GM18870 (cell line): ENCODE measurements at regions not wholly inside any gene's neighbourhood (a gene's known extent, or its start where the extent isn't known, plus 50 kb on each side); places are given as distances from the start of the nearest gene placed in this dataset.

ENCODE experiments used
- ATAC-seq: cut with Tn5 transposase; IDR thresholded peaks from one replicate; pipeline ENCODE4 v1.9.1; 2021; ENCODE audit warnings: moderate library complexity; ENCODE audit not compliant: unreplicated experiment

DNA sequence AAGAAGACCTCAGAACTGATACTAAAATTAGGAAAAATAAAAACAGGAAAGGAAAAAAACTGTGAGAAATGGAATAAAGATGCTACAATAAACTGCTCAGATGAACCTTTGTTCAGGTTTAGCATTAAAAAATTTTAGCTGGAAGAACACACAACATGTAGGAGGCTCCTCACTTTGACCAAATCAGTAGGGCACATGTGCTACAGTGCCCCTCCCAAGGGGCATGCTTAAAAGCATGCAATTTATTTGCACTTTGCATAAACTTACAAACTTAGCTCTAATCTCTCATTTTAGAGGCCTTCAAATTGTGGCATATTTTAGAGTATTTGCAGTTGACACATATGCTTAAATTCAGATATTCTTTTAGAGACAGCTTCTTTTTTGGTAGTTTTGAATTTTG lies 570.2 kb downstream of the UTRN start:
- no peak for ATAC-seq

- ATAC-seq = no peak
These were observed 570.8 kb downstream of the UTRN start for GRCh38 chr6:144855812-144856531.

GRCh38 chr6:144856622-144857021 lies 571.5 kb downstream of the UTRN start:
- ATAC-seq = no peak

DNA sequence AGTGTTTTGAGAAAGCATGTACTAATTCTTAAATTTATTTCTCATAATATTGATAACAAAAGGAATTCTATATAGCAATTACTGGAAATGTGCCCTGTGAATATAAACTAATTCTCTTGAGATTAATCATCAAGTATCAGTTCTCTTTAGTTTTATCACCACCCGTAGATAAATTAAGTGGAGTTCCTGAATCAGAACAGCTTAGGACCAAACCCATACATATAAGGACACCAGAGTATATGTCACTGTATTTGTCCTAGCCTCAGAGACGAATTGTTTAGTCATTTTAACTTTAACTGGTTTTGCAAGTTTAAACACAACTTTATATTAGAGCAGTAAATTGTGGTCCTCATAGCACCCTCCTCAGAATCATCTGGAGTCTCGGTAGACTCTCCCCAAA lies 572.0 kb downstream of the UTRN start:
- no peak for ATAC-seq

DNA sequence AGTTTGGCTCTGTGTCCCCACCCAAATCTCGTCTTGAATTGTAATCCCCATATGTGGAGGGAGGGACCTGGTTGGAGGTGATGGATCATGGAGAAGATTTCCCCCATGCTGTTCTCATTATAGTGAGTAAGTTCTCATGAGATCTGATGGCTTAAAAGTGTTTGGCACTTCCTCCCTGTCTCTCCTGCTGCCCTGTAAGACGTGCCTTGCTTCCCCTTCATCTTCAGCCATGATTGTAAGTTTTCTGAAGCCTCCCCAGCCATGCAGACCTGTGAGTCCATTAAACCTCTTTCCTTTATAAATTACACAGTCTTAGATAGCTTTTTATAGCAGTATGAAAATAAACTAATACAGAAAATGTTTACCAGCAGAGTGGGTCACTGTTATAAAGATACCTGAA lies 577.6 kb downstream of the UTRN start:
- ATAC-seq = no peak

- ATAC-seq = no peak
These were observed 582.6 kb downstream of the UTRN start for GRCh38 chr6:144867761-144868160.

- ATAC-seq = no peak
These were observed 585.6 kb downstream of the UTRN start for GRCh38 chr6:144870782-144871181.

- no peak for ATAC-seq
These were observed 588.7 kb downstream of the UTRN start for GRCh38 chr6:144873623-144874378.

DNA sequence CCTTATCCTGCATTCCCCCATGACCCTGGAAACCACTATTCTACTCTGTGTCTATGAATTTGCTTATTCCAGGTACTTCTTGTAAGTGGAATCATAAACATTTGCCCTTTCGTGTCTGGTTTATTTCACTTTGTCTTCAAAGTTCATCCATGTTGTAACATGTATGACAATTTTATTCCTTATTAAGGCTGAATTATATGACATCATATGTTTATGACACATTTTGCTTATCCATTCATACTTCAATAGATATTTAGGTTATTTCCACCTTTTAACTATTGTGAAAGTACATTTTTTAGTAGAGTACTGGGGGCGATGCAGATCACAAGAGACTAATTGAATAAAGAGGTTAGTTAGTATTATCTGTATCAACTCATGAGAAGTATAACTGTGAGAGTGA lies 591.6 kb downstream of the UTRN start:
- no peak for ATAC-seq

DNA sequence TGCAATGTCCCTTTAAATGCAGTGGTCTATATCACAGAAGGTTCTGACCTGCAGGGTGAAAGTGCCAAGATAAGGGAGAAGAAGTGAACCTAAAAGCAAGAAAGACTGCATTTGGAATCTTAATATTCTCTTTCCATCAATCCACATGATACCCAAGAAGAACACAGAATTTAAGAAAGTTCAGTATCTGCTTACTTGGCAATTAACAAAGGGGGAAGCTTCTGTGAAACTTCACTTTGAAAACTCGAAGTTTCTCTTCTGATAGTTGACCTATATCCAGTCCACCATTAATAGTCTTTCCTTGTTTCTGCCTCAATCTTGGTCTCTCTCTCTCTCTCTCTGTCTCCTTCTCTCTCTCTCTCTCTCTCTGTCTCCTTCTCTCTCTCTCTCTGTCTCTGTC lies 592.0 kb downstream of the UTRN start:
- ATAC-seq = no peak

DNA sequence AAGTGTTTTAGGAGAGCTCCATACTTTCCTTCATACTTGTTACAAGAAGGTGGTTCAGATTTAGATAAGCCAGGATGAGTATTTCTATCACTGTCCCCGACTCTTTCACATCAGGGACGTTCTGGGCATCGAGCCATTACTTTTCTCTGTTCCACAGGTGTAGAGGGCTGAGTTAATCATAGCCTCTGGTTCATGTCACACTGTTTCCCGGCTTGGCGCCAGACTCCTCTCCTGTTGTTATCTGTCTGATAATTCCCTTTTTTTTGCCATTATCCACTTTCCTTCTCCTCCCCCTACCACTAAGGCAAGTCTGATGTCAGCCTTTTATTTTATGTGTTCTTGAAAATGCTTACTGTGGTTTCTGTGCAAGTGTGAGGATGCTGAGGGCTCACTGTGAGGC lies 593.4 kb downstream of the UTRN start:
- ATAC-seq = no peak

GRCh38 chr6:144879436-144879835 lies 594.3 kb downstream of the UTRN start:
- no peak for ATAC-seq

GRCh38 chr6:144882425-144882824 lies 597.3 kb downstream of the UTRN start:
- no peak for ATAC-seq

- ATAC-seq = no peak
These were observed 598.8 kb downstream of the UTRN start for GRCh38 chr6:144883915-144884314.

GRCh38 chr6:144885817-144886216 lies 600.7 kb downstream of the UTRN start:
- ATAC-seq = no peak

DNA sequence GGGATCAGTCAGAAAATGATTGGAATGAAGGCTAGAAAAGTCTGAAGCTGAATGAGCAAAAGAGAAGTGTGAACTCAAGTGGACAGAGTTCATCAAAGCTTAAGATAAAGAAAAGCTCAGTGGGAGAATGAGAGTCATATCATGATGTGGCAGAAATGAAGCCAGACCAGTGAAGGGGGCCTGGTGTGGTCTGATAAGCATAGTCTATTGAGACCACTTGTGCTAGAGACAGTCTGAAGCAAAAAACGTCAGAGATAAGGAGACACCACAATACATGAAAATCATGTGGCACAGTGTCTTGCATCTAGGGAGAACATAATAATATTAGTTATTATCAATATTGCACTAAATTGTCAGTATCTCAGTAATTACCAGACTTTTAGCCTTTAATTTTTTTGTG lies 601.5 kb downstream of the UTRN start:
- no peak for ATAC-seq

DNA sequence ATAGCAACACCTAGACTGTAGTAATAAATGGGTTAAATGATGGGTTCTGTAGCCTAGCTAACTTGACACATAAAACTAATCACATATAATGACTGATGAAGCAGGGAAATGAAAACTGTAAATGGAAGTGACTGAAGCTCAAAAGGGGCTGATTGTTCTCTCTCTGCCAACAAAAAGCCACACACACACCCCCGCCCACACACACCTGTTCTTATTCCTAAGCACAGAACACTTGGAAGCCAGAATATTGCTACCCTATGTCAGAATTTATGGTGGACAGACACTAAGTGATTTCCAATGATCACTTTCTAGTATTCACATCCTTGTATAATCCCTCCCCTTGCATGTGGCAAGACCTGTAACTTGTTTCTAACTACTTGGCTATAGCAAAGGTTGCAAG lies 603.5 kb downstream of the UTRN start:
- ATAC-seq = no peak

- ATAC-seq = no peak
These were observed 608.6 kb downstream of the UTRN start for GRCh38 chr6:144893680-144894151.

DNA sequence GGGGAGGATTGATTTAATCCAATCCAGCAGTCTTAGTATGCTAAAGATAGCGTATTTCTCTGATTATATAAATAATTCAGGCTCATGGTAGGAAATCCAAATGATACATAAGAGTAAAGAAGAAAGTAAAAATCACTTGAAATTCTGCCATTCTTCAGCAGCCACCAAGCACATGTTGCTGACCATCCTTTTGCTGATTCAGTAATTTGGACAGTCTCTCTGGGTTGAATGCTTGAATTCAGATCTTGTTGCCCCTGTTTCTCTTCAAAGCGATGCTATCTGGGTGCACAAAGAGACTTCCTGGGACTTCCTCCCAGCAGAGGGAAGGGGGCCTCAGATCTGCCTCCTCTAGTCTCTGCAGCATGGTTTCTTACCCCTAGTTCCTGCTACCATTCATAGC lies 609.1 kb downstream of the UTRN start:
- no peak for ATAC-seq

DNA sequence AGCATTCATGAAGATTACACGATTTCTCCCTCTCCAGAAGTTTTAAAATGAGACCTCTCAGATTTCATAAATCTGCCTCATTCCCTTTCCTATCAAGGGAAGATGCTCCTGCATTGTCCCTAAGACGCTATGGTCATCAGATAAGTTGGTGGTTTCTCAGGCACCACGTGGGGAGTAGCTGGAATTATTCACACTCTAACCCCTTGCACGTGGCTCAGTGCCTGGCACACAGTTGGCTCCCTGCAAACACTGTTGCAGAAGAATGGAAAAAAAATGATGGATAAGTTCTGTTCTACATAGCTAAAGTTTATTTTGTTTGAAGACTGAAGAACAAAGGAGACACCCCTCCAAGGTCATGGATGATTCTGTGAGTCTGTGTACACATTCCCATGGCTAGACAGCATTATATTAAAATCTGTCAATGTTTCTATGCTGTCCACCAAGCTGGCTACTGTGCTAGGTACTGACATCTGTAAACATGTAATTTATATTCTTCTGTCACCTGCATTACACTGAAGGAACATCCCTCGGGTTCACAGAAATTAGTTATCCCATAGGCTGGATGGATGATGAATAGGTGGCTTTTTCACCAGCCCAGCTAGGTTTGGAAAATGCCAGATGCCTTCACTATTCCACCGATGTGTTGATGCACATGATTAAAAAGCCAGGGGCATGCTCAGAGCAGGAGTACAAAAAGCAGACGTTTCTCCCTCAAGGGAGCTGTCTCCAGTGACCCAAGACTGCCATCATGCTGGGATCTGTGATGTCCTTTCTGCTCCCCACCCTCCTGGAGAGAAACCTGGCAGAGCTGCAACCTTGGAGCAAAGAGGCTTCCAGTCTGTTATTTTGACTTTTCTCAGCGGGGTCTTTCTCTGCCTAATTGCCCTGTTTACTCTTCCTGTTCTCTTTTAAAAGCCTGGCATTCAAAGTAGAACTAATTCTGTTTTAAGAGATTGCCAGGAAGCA lies 610.5 kb downstream of the UTRN start:
- no peak for ATAC-seq

DNA sequence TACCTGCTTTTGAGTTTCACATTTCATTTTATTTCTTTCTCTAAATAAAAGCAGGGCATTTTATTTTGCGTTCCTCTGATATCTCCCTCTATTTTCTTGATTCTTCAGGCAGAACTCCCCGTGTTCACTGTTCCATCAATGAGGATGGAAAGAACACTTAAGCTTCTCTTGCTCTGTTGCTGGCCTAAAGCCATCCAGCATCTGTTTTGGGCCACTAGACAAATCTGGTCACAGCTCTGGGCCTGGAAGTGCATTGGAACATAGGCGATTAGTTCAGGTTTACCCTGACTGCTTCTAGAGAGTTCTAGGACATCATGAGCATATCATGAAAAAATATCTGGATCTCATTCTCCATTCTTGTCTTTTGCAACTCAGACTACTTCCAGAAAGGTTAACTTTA lies 611.2 kb downstream of the UTRN start:
- no peak for ATAC-seq
